ENCODE measurements at regions not wholly inside any gene's neighbourhood (a gene's known extent, or its start where the extent isn't known, plus 50 kb on each side); places are given as distances from the start of the nearest gene placed in this dataset.
"Not testable (repeated sequence)": the region's sequence is repeated elsewhere in the genome, so short reads cannot be mapped to it uniquely, and the experiment has no call there.

DNA sequence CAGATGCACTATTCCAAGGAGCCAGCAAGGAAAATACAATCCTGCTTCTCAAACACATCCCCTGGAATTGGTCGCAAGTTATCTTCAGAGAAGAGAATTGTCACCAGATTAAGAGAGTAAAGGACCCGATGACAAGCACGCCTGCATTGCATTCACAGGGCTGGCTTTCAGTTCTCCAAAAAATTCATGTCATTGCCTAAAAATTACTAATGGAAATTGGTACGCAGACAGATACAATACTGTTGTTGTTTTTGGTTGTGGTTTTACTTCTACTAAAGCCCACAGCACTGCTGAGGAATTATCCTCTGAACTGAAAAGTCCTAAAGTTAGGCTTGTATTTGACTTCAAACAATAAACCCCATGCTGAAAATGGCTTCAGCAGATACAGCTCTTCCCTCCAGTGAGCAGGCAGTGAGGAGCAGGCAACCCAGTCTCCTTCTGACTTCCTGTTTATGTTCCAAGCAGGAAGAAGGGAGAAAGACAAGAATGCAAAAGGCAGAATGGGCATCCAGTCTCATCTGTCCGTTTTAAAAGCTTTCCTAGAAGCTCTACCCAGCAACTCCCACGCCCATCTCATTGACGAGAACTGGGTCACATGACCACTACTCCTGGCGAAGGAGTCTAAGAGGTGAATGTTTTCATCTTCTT, 80.6 kb upstream of the ZNF366 start:
- H3K4me1 ChIP-seq (ENCODE audit: low read length): no peaks in the 10 kb centered on the region; the same call in 1 of the 2 replicates
- no peaks in the 10 kb centered on the region for H3K79me2 ChIP-seq (ENCODE audit: low read length)
- no peak overlapping the region for H3K27ac ChIP-seq (ENCODE audit: low read length)
- DNase-seq: no peak
- no peaks in the 10 kb centered on the region for H3K36me3 ChIP-seq (ENCODE audit: insufficient read depth, low read length)
- no peaks in the 10 kb centered on the region for H3K9me2 ChIP-seq (replicated peaks; ENCODE audit: insufficient read depth, low read length)
- no peak overlapping the region for H3K4me3 ChIP-seq (ENCODE audit: low read length)
- H3K9ac ChIP-seq (ENCODE audit: low read length): no peak overlapping the region
- no peak overlapping the region for H2AFZ ChIP-seq (ENCODE audit: low read length)
- H3K27me3 ChIP-seq (ENCODE audit: low read length): no peaks in the 10 kb centered on the region
- no peak overlapping the region for H3K4me2 ChIP-seq (ENCODE audit: low read depth, low read length, poor library complexity, severe bottlenecking)
- H3K9me3 ChIP-seq (ENCODE audit: low read length): no peaks in the 10 kb centered on the region
- H4K20me1 ChIP-seq (ENCODE audit: insufficient read depth, low read depth, low read length): no peaks in the 10 kb centered on the region

DNA sequence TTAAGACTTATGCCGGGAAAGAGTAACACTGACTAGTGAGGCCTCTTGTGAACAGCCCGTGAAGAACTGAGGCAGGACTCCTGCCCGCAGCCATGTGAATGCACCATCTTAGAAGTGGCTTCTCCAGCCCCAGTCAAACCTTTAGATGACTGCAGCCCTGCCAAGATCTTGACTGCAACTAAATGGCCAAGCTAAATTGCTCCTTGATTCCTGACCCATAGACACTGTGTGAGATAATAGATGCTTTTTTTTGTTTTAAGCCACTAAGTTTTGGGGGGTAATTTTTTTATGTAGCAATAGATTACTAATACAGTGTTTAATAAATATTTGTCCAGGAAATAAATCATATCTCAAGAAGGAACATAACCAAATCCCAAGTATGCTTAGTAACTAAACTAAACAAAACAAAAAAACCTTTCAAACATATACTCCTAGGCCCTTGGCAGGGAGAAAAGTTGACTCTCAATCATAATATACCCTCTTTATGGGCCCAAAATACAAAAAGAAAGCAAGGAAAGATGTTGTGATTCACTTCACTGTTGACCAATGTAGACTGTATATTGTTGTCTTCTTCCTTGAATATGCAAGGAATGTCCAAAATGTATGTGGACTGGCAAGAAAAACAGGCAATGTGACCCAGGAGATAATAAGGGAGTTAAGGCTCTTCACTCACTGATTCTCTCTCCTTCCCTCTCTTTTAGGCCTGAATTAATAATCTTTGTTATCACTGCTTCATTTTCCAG, 79.7 kb upstream of the ZNF366 start:
- H3K9ac ChIP-seq (ENCODE audit: low read length): no peak overlapping the region
- H3K4me2 ChIP-seq (ENCODE audit: low read depth, low read length, poor library complexity, severe bottlenecking): no peak overlapping the region
- no peaks in the 10 kb centered on the region for H3K27me3 ChIP-seq (ENCODE audit: low read length)
- no peaks in the 10 kb centered on the region for H3K9me3 ChIP-seq (ENCODE audit: low read length)
- H3K4me3 ChIP-seq (ENCODE audit: low read length): no peak overlapping the region
- no peak for DNase-seq
- no peak overlapping the region for H2AFZ ChIP-seq (ENCODE audit: low read length)
- H3K4me1 ChIP-seq (ENCODE audit: low read length): no peaks in the 10 kb centered on the region; the same call in 1 of the 2 replicates
- no peak overlapping the region for H3K27ac ChIP-seq (ENCODE audit: low read length)
- H3K9me2 ChIP-seq (replicated peaks; ENCODE audit: insufficient read depth, low read length): no peaks in the 10 kb centered on the region
- no peaks in the 10 kb centered on the region for H3K36me3 ChIP-seq (ENCODE audit: insufficient read depth, low read length)
- H4K20me1 ChIP-seq (ENCODE audit: insufficient read depth, low read depth, low read length): no peaks in the 10 kb centered on the region
- H3K79me2 ChIP-seq (ENCODE audit: low read length): no peaks in the 10 kb centered on the region

DNA sequence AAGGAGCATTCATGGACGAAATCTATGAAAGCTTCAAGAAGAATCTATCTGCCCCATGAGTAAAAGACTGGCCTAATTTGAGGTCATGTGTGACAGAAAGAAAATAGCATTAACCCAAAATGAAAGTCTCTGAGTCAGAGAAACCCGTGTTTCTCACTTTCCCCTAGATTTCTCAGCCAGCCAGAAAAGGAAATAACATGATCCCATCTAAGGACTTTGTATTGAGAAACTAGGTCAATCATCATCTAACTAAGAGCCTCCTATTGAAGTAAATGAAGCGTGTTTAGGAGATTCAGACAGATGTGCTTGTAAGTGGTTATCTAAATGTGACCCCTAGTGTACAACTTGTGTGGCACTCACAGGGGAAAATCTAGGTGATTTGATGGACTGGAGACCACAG, 77.3 kb upstream of the ZNF366 start:
- H3K4me2 ChIP-seq (ENCODE audit: low read depth, low read length, poor library complexity, severe bottlenecking): no peak overlapping the region
- H3K9me2 ChIP-seq (replicated peaks; ENCODE audit: insufficient read depth, low read length): no peaks in the 10 kb centered on the region
- no peaks in the 10 kb centered on the region; the same call in 1 of the 2 replicates for H3K4me1 ChIP-seq (ENCODE audit: low read length)
- no peaks in the 10 kb centered on the region for H3K27me3 ChIP-seq (ENCODE audit: low read length)
- no peaks in the 10 kb centered on the region for H3K36me3 ChIP-seq (ENCODE audit: insufficient read depth, low read length)
- no peaks in the 10 kb centered on the region for H3K9me3 ChIP-seq (ENCODE audit: low read length)
- no peak overlapping the region for H3K9ac ChIP-seq (ENCODE audit: low read length)
- no peaks in the 10 kb centered on the region for H4K20me1 ChIP-seq (ENCODE audit: insufficient read depth, low read depth, low read length)
- H3K4me3 ChIP-seq (ENCODE audit: low read length): no peak overlapping the region
- H2AFZ ChIP-seq (ENCODE audit: low read length): no peak overlapping the region
- no peaks in the 10 kb centered on the region for H3K79me2 ChIP-seq (ENCODE audit: low read length)
- H3K27ac ChIP-seq (ENCODE audit: low read length): no peak overlapping the region
- no peak for DNase-seq

DNA sequence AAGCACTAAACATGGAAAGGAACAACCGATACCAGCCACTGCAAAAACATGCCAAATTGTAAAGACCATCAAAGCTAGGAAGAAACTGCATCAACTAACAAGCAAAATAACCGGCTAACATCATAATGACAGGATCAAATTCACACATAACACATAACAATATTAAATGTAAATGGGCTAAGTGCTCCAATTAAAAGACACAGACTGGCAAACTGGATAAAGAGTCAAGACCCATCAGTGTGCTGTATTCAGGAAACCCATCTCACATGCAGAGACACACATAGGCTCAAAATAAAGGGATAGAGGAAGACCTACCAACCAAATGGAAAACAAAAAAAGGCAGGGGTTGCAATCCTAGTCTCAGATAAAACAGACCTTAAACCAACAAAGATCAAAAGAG, 72.1 kb upstream of the ZNF366 start:
- H3K36me3 ChIP-seq (ENCODE audit: insufficient read depth, low read length); H2AFZ ChIP-seq (ENCODE audit: low read length); H3K4me1 ChIP-seq (ENCODE audit: low read length): not testable (repeated sequence)

DNA sequence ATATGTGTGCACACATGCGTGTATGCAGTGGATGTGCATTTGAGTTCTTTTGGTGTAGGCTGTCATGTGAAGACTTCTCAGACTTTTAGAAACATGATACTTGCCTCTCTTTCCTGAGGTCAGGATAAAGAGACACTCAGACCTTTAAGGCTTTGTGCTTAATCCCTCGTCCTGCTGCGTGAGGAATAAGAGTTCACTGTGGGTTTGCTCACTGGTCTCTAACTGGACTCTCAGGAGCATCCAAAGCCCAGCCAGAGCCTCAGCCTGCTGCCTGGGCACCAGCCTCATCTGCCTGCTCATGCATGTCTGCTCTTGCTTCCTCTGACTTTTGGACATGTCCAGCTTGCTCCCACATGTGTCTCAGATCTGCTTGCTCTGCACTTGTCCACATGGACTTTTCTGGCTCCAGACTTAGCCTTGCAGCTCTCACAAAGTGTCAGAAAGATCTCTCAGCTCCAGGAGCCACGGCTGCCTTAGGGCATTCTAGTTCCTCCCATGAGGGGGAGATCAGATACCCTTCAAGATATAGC, 65.1 kb upstream of the ZNF366 start:
- Histone ChIP-seq H3K9ac (ENCODE audit: low read length) (no peak overlapping the region), H2AFZ (ENCODE audit: low read length) (no peak overlapping the region), H3K4me2 (ENCODE audit: low read depth, low read length, poor library complexity, severe bottlenecking) (no peak overlapping the region), H3K4me1 (ENCODE audit: low read length) (no peaks in the 10 kb centered on the region), H3K9me2 (replicated peaks; ENCODE audit: insufficient read depth, low read length) (no peaks in the 10 kb centered on the region), H4K20me1 (ENCODE audit: insufficient read depth, low read depth, low read length) (no peaks in the 10 kb centered on the region), H3K79me2 (ENCODE audit: low read length) (no peaks in the 10 kb centered on the region), H3K27me3 (ENCODE audit: low read length) (no peaks in the 10 kb centered on the region), H3K27ac (ENCODE audit: low read length) (no peak overlapping the region), H3K9me3 (ENCODE audit: low read length) (no peaks in the 10 kb centered on the region), H3K36me3 (ENCODE audit: insufficient read depth, low read length) (no peaks in the 10 kb centered on the region), H3K4me3 (ENCODE audit: low read length) (no peak overlapping the region)
- DNase-seq: no peak

More for the DNA sequence above, 72.1 kb upstream of the ZNF366 start:
- not testable (repeated sequence) for H3K9me2 ChIP-seq (replicated peaks; ENCODE audit: insufficient read depth, low read length); H3K4me2 ChIP-seq (ENCODE audit: low read depth, low read length, poor library complexity, severe bottlenecking); H3K9ac ChIP-seq (ENCODE audit: low read length); H4K20me1 ChIP-seq (ENCODE audit: insufficient read depth, low read depth, low read length); H3K27me3 ChIP-seq (ENCODE audit: low read length); H3K79me2 ChIP-seq (ENCODE audit: low read length); DNase-seq; H3K4me3 ChIP-seq (ENCODE audit: low read length); H3K27ac ChIP-seq (ENCODE audit: low read length); H3K9me3 ChIP-seq (ENCODE audit: low read length)

DNA sequence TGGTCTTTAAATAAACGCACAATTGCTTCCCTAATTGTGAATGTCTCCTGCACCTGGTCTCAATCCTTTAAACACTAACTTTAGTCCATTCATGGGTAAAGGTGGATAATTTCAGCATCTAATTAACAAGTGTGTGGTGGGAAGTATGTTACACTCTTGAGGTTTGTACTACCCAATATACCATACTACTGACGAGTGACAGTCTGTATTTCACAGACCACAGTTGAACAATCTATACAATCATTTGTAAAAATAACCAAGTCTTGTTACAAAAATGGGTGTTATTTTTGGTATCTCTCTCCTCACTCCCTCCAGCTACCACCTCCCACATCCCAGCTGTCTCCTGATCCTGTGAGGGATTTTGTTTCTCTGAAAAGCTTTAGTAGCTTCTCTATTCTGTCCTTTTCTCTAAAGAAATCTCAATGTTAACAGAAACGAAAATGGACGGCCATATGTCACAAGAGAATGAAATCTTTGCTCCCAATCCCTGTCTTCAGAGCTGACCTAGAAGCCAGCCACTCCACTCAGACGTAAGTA, 62.3 kb upstream of the ZNF366 start:
- no peaks in the 10 kb centered on the region for H3K4me1 ChIP-seq (ENCODE audit: low read length)
- no peaks in the 10 kb centered on the region for H4K20me1 ChIP-seq (ENCODE audit: insufficient read depth, low read depth, low read length)
- no peak overlapping the region for H3K4me3 ChIP-seq (ENCODE audit: low read length)
- no peaks in the 10 kb centered on the region for H3K27me3 ChIP-seq (ENCODE audit: low read length)
- DNase-seq: no peak
- no peaks in the 10 kb centered on the region for H3K79me2 ChIP-seq (ENCODE audit: low read length)
- H3K36me3 ChIP-seq (ENCODE audit: insufficient read depth, low read length): no peaks in the 10 kb centered on the region
- H3K9me2 ChIP-seq (replicated peaks; ENCODE audit: insufficient read depth, low read length): no peaks in the 10 kb centered on the region
- no peaks in the 10 kb centered on the region for H3K9me3 ChIP-seq (ENCODE audit: low read length)
- H2AFZ ChIP-seq (ENCODE audit: low read length): no peak overlapping the region
- H3K27ac ChIP-seq (ENCODE audit: low read length): no peak overlapping the region
- no peak overlapping the region for H3K9ac ChIP-seq (ENCODE audit: low read length)
- no peak overlapping the region for H3K4me2 ChIP-seq (ENCODE audit: low read depth, low read length, poor library complexity, severe bottlenecking)

DNA sequence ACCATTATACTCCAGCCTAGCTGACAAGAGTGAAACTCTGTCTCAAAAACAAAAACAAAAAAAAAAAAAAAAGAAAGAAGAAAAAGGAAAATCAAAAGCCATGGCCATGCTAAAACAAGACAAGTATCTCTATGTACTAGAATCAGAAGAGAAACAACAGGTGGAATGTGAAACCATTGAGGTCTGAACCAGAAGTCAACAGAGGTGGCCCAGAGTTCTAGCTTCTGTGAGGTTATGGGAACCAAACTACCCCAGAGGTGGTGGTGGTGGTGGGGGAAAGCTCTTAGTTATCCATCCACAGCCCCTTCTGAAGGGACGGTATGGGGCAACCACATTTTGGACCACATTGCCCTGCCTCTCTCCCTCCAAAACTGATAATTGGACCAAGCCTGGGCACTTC, 59.5 kb upstream of the ZNF366 start:
- Histone ChIP-seq H3K9me2 (replicated peaks; ENCODE audit: insufficient read depth, low read length) (no peaks in the 10 kb centered on the region), H2AFZ (ENCODE audit: low read length) (no peak overlapping the region), H3K79me2 (ENCODE audit: low read length) (no peaks in the 10 kb centered on the region), H3K36me3 (ENCODE audit: insufficient read depth, low read length) (no peaks in the 10 kb centered on the region), H3K9me3 (ENCODE audit: low read length) (no peaks in the 10 kb centered on the region), H3K27ac (ENCODE audit: low read length) (no peak overlapping the region), H3K4me1 (ENCODE audit: low read length) (no peaks in the 10 kb centered on the region), H3K4me3 (ENCODE audit: low read length) (no peak overlapping the region), H3K27me3 (ENCODE audit: low read length) (no peaks in the 10 kb centered on the region), H3K4me2 (ENCODE audit: low read depth, low read length, poor library complexity, severe bottlenecking) (no peak overlapping the region), H4K20me1 (ENCODE audit: insufficient read depth, low read depth, low read length) (no peaks in the 10 kb centered on the region), H3K9ac (ENCODE audit: low read length) (no peak overlapping the region)
- DNase-seq: no peak

DNA sequence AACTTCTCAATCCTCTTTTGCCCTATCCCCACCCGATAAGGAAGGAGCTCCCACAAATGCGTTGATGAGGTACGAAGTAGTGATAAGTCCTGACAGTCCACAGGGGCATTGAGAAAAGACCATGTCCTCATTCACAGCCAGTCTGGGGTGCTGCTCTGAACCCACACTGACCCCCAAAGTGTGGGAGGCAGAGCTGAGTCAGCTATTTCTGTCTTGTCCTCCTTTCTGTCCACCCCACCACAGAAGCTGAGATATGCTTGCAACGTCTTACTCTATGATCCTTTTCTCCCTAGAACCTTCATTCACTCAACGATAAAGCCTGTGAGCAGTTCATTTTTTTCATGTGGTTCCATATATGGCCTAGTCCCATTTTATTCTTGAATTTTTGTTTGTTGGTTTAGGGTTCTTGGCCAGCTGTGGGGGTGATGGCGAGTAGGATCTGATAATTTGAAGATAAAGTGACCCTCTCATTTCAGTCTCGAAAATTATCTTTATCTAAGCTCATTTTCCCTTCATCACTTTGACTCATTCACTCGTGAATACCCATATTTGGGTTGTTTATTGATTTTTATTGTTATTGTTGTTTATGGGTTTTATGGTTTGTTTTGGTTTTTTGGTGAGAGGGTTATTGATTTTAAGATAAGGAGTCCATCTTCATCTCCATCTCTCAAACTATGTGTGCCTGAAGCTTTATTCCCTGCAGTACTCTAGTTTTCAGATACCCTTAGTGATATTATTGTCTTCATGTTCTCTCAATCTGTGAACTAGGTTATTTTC, 58.5 kb upstream of the ZNF366 start:
- Histone ChIP-seq H3K27ac (ENCODE audit: low read length) (no peak overlapping the region), H3K27me3 (ENCODE audit: low read length) (no peaks in the 10 kb centered on the region), H3K4me1 (ENCODE audit: low read length) (no peaks in the 10 kb centered on the region), H3K36me3 (ENCODE audit: insufficient read depth, low read length) (no peaks in the 10 kb centered on the region), H3K79me2 (ENCODE audit: low read length) (no peaks in the 10 kb centered on the region), H3K9me3 (ENCODE audit: low read length) (no peaks in the 10 kb centered on the region), H4K20me1 (ENCODE audit: insufficient read depth, low read depth, low read length) (no peaks in the 10 kb centered on the region), H3K4me2 (ENCODE audit: low read depth, low read length, poor library complexity, severe bottlenecking) (no peak overlapping the region), H2AFZ (ENCODE audit: low read length) (no peak overlapping the region), H3K9me2 (replicated peaks; ENCODE audit: insufficient read depth, low read length) (no peaks in the 10 kb centered on the region), H3K9ac (ENCODE audit: low read length) (no peak overlapping the region), H3K4me3 (ENCODE audit: low read length) (no peak overlapping the region)
- DNase-seq: no peak

All from Karpas-422 (cell line).